Caki2 (cell line): ENCODE measurements at regions not wholly inside any gene's neighbourhood (a gene's known extent, or its start where the extent isn't known, plus 50 kb on each side); places are given as distances from the start of the nearest gene placed in this dataset.

Experiments
- DNase-seq: peaks from one replicate; pipeline ENCODE4 v3.0.0-alpha.2; 2015; ENCODE audit warnings: low read depth
- in situ Hi-C: cut with HindIII; loops from 2 replicates; pipeline ENCODE4 v1.10.0; 2016; ENCODE audit warnings: low sequenced_read_pairs, low pct_unique_long_range_greater_than_20kb, mixed read lengths

- in situ Hi-C loops = no loop called here
- no peak for DNase-seq
Measured at GRCh38 chr13:40158757-40159156, 503.3 kb downstream of the COG6 start.

- in situ Hi-C loops = no loop called here
- no peak for DNase-seq
Measured at GRCh38 chr13:40159736-40160135, 504.3 kb downstream of the COG6 start.

DNA sequence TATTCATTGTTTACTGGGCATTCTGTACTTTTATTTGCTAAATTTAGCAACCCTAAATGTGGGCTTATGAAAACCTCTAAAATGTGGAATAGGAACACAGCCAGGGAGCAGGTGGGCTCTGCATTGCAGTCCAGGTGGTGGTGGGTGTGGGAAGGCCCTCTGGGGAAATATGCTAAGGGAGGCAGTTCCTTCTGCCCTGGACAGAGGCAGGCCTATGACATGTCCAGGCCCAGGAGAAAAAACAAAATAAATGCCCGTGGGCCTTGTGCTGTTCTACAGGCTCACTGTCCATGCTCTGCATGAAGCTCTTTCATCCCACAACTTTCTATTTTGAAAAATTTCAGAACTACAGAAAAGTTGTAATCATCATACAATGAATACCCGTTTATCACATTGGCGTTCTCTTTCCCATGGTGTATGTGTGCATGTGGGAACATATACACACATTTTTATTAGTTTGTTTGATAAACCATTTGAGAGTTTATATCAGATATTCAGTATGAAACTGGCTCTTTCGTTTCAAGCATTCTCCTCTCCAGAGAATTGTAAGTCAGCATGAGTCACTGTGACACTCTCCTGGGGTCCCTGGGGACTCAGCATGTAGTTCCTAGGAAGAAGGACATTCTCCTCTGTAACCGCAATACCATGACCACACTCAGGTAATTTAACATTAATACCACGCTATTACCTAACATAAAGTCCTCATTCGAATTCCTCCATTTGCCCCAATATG lies 505.3 kb downstream of the COG6 start:
- no peak for DNase-seq
- in situ Hi-C loops = no loop called here

GRCh38 chr13:40161351-40161810 lies 505.1 kb downstream of the FOXO1 start:
- DNase-seq = no peak
- in situ Hi-C loops = no loop called here

DNA sequence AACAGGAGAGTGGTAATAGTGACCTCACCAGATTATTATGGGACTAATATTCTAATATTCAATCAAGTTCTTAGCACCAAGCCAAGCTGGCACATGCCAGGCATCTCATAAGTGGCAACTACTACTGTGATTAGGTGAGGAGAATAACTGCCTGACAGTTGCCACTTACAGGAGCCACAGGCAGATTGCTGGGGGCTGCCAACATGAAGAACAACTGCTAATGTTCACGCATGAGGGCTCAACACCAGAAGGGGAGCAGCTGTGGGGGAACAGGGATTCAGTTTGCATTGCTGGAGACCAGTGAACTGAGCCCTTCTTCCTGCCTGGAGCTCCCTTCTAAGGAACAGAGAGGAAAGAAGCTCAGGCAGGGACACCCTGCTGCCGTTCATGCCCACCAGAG lies 504.5 kb downstream of the FOXO1 start:
- in situ Hi-C loops = no loop called here
- DNase-seq = no peak

DNA sequence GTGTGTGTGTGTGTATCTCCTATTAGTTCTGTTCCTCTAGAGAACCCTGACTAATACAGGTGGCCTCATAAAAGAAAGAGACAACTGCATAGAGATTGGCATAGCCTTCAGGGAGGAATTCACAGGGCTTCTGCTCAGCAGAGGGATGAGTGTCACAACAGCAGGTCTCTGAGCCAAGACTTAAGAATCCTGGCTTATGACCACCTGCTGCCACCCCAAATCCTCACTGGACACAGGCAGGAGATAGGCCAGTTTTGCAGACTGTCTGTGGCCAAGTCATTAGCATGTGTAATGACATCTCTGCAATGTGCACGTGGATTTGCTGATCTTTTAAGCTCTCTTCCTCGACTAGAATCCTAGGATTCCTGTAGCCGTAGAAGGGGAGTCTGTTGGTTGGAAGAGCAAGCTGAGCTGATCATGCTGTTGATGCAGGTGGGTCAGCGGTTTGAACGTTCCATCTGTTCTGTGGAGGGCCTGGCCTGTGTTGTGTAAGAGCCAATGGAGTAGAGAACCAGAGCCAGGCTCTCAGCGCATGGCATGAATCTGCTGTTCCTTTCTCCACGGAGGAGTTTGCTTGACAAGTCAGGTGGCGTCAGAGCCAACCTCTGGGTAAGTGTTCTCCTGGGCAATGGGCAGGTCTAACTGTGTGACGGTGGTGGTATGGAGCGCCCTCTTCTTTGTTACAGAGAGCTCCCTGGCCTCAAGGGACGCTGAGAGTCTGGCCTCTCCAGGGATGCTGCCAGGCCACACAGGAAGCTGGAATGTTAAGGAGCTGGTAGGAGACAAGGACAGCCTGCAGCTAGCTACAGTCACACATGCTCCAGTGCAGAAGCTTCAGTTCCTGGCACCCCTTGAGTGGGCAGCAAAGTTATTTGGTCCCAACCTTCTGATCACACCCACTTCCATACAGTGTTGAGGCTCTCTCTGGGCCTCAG lies 503.1 kb downstream of the FOXO1 start:
- in situ Hi-C loops = no loop called here
- no peak for DNase-seq

DNA sequence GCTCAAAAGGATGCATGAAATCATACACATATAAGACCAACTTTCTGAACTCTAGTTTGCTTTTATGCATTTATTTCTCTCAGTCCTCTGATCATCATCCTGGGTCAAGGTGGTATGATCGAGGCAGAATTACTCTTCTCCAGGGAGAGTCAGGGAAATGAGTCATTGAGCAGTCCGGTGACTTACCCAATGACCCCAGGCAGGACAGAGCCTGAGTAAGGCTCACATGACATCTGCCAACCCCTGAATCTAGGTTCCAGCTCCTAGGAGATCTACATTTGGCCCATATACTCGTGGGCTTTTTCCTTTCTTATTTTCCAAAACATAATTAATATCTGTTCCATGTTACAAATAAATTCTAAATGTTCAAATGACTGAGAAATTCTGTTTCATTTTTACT lies 502.3 kb downstream of the FOXO1 start:
- DNase-seq = peak; percentile 62
- in situ Hi-C loops = no loop called here

DNA sequence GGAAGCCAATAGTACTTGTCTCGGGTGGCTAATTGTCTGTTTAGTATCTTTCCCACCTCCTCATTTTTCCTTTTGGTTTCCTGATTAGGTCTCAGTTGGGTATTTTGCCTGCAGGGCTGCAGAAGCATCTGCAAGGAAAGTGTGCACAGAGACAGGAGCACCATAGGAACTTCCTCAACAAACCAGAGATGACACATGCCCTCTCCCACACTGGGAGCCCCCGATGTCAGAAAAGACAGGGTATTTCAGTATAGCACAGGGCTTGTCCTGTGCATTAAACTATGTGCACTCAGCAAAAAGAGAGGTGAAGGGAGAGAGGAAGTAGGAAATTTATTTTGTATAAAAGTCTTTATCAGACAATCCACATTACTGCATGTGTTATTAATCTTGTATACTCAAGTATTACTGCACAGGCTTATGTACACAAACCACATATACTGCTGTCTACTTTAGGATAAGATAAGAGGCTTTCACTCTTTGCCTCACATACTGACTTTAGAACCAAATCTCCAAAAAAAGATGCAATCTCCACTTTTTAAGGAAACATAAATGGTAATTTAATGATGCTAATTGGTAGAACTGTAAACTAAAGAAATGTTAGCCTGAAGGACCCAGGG lies 501.0 kb downstream of the FOXO1 start:
- no peak for DNase-seq
- in situ Hi-C loops = no loop called here

- DNase-seq = no peak
- in situ Hi-C loops = no loop called here
Measured at GRCh38 chr13:40167327-40167726, 499.1 kb downstream of the FOXO1 start.

DNA sequence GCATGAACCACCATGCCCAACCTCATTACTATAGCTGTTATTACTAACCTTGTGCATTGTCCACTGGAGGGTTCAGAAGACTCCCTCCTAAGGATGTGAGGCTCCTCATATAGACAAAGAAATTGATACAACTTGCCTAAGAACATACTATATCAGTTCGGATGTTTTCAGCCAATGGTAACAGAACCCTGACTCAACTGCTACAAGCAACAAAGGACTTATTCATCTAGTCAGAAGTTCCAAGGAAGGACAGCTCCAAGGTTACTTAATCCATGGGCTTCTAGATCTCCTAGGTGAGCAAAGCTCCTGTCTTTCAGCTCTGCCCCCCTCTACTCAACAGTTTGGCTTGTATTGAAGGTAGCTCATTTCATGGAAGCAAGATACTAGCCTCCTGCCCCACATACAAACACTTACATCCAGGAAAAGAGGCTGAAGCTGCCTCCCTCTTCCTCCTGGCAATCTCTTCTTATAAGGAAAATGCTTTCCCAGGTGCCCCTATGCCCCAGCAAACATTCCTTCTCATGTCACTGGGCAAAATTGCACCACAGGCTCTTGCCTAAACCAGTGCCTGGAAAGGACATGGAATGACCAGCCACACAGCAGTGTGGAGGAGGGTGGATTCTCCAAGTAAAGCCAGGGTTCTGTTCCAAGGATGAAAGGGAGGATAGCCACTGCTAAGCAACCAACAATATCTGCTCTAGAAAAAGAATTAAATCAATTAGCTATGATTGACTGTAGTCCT lies 497.8 kb downstream of the FOXO1 start:
- in situ Hi-C loops = no loop called here
- no peak for DNase-seq

GRCh38 chr13:40169476-40169875 lies 497.0 kb downstream of the FOXO1 start:
- in situ Hi-C loops = no loop called here
- no peak for DNase-seq

- DNase-seq = no peak
- in situ Hi-C loops = no loop called here
Measured at GRCh38 chr13:40170091-40170490, 496.4 kb downstream of the FOXO1 start.

DNA sequence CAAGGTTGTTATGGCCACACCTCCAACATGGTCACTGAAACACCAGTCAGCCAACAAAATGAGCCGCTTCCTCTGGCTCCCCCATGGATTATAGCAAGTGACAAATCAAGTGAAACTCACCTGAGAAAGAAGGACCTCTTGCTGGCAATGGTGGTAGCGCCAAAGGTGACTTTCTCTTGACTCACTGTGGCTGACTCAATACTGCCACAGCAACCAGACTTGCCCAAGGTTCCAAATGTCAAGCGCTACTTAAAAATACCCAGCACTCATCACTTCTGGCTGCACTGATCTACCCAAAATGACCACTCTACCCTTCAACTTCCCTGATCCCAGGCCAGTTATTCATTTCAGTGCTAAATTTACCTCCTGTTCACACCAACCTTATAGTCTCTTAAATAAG lies 495.5 kb downstream of the FOXO1 start:
- DNase-seq = no peak
- in situ Hi-C loops = no loop called here

DNA sequence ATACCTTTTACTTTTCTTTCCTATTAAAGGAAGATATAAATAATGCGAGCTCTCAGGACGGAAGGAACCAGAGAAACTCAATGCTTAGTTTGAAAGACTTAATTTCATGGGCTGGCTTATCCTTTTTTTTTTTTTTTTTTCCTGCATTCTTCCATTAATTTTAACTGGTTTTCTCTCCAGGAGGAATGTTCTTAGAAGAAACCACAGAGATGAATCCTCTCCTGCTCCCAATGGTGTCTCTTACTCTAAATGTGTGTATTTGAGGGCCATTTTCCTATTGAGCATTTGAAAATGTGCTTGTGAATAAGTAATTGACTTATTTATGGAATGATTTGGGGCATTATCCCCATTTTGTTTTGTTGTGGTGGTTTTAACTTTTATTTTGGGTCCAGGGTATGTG lies 494.9 kb downstream of the FOXO1 start:
- DNase-seq = no peak
- in situ Hi-C loops = no loop called here

DNA sequence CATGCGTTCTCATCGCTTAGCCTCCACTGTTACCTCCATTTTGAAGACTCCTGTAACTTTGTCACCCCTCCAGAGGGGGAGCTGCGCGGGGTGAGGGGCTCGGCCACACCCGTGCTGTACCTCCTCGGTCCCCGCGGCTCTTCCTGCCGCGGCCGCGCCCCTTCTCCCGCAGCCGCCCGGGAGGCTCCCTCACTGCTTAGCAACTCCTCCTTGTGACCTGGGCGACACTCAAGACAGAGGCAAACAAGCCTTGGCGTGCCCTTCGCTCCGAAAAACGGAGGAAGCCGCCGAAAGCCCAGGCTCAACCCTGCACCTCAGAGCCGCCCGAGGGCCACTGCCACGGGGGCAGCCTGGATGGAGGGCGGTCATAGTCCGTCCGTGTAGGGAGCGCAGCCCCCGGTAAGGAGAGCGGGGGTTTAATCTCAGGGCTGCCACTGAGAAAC lies 494.3 kb downstream of the FOXO1 start:
- no peak for DNase-seq
- in situ Hi-C loops = no loop called here

DNA sequence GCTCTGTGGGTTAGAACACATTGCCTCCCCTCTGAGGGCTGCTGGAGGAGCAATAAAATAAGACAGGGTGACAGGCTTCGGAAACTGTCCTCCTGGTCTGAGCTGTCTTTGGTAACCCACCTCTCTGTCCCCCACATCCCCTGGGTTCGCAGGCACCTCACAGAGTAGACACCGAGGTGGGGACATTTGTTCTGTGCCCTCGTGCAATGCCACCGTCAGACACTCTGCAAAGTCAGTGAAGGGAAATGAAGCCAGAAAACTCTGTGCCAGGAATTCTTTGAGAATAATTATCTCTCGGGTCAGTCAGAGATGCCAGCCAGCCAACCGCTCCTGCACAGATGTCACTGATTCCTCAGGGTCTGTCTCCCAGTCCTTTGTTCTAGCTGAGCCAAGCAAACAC lies 493.6 kb downstream of the FOXO1 start:
- no peak for DNase-seq
- in situ Hi-C loops = no loop called here

DNA sequence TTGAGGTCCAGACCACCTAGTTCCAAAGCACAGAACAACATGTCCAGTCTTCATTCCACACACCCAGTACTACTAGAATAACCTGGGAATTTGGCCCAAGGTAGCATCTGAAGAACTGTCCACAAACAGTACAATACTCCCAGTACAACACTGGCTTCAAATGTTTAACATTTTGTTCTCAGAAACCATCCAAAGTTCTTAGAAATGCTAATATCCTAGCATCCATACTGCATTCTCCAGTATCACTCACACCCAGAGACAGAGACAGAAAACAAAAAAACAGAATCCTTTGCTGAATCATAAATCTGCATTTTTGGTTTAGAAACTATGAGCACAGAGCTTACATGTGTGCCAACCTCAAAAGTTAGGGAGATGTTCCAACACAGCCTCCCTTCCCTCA lies 490.8 kb downstream of the FOXO1 start:
- in situ Hi-C loops = no loop called here

DNA sequence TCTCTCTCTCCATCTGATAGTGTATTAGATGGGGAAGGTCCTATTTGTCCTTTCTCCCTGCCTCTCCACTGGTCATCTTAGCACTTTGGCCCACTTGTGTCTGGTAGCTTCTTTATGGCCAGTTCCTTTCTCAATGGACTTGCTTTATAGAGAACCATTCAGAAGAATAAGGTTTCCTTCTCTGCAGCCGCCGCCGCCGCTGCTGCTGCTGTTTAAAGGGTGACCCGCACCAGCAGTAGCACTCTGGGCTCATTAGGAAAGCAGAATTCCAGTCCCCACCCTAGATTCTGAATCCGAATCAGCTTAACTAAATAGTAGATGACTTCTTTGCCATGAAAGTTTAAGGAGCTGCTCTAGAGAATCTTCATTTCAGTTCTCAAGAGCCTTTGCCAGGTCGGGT lies 490.2 kb downstream of the FOXO1 start:
- in situ Hi-C loops = no loop called here
- no peak for DNase-seq

More for the DNA sequence above, 490.8 kb downstream of the FOXO1 start:
- DNase-seq = no peak
